Esophagus muscularis mucosa (tissue), 4 donors: ENCODE measurements at regions not wholly inside any gene's neighbourhood (a gene's known extent, or its start where the extent isn't known, plus 50 kb on each side); places are given as distances from the start of the nearest gene placed in this dataset.

Experiments
- EP300 ChIP-seq: sonication (generic); formaldehyde crosslinking; IDR thresholded peaks from one replicate; pipeline ENCODE4 v1.6.1; 2017; ENCODE audit warnings: antibody characterized with exemption
- POLR2AphosphoS5 ChIP-seq, 2 donors: sonication (generic); formaldehyde crosslinking; IDR thresholded peaks; one replicate each; pipeline ENCODE4 v1.6.1; 2017; ENCODE audit warnings: antibody characterized with exemption in 2 of 2
- TF ChIP-seq, protein P1 (sequence below), 3 experiments: fragments of 200-600 bp in 2 of 3; fragments of 450-650 bp in 1 of 3; sonication (generic) in 2 of 3; IDR thresholded peaks; one replicate each; pipeline ENCODE4 v1.5.1; 2017 to 2019; ENCODE audit warnings: antibody characterized with exemption in 3 of 3, mild to moderate bottlenecking in 2 of 3, moderate library complexity in 1 of 3

GRCh38 chr10:33630761-33631160 is 296.3 kb upstream of the NRP1 start:
- TF ChIP-seq, protein P1, sequence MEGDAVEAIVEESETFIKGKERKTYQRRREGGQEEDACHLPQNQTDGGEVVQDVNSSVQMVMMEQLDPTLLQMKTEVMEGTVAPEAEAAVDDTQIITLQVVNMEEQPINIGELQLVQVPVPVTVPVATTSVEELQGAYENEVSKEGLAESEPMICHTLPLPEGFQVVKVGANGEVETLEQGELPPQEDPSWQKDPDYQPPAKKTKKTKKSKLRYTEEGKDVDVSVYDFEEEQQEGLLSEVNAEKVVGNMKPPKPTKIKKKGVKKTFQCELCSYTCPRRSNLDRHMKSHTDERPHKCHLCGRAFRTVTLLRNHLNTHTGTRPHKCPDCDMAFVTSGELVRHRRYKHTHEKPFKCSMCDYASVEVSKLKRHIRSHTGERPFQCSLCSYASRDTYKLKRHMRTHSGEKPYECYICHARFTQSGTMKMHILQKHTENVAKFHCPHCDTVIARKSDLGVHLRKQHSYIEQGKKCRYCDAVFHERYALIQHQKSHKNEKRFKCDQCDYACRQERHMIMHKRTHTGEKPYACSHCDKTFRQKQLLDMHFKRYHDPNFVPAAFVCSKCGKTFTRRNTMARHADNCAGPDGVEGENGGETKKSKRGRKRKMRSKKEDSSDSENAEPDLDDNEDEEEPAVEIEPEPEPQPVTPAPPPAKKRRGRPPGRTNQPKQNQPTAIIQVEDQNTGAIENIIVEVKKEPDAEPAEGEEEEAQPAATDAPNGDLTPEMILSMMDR (IDR thresholded peaks at IDR 0.05): no peak
- TF ChIP-seq EP300 (no peak), POLR2AphosphoS5 (IDR thresholded peaks at IDR 0.05) (no peak)
